ENCODE measurements at regions not wholly inside any gene's neighbourhood (a gene's known extent, or its start where the extent isn't known, plus 50 kb on each side); places are given as distances from the start of the nearest gene placed in this dataset.

- no peak for DNase-seq (ENCODE audit: low spot score)
These were observed 81.2 kb upstream of the KCNIP4 start for GRCh38 chr4:22029803-22030202.

- DNase-seq (ENCODE audit: low spot score) = no peak
These were observed 72.5 kb upstream of the KCNIP4 start for GRCh38 chr4:22021106-22021505.

GRCh38 chr4:22020129-22020528 is 71.6 kb upstream of the KCNIP4 start:
- DNase-seq (ENCODE audit: low spot score) = no peak

GRCh38 chr4:22019676-22020075 is 71.1 kb upstream of the KCNIP4 start:
- DNase-seq (ENCODE audit: low spot score) = no peak

- DNase-seq (ENCODE audit: low spot score) = no peak
These were observed 65.7 kb upstream of the KCNIP4 start for GRCh38 chr4:22014222-22014741.

- no peak for DNase-seq (ENCODE audit: low spot score)
These were observed 55.3 kb upstream of the KCNIP4 start for GRCh38 chr4:22003878-22004277.

Data from umbilical cord (tissue), 1 donor.